Lung microvascular endothelial cell (primary cell): ENCODE measurements at regions not wholly inside any gene's neighbourhood (a gene's known extent, or its start where the extent isn't known, plus 50 kb on each side); places are given as distances from the start of the nearest gene placed in this dataset.
"Not testable (repeated sequence)": the region's sequence is repeated elsewhere in the genome, so short reads cannot be mapped to it uniquely, and the experiment has no call there.

Experiments
- DNase-seq, 2 donors: peaks; one replicate each; pipeline versions ENCODE4 v3.0.0 to v3.0.0-alpha.2; 2010; ENCODE audit warnings: low read depth in 2 of 2

DNA sequence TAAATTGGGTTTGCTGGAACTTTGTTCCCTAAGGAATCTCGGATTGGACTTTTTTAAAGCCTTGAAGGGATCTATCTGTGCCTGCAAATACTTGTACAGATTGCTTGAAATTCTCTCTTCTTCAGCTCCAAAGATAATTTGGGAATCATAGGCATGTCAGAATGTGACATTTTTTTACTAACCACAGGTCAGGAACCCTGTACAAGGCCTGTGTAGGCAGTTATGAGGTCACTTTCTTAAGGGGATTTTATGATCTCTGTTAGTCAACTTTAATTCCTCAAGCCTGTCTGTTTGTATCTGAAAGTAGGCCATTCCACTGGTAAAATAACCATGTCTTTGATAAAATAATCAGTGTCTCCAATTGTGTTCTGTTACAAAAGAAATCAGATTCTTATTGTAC, 369.9 kb upstream of the NPAP1 start:
- DNase-seq: not testable (repeated sequence)

DNA sequence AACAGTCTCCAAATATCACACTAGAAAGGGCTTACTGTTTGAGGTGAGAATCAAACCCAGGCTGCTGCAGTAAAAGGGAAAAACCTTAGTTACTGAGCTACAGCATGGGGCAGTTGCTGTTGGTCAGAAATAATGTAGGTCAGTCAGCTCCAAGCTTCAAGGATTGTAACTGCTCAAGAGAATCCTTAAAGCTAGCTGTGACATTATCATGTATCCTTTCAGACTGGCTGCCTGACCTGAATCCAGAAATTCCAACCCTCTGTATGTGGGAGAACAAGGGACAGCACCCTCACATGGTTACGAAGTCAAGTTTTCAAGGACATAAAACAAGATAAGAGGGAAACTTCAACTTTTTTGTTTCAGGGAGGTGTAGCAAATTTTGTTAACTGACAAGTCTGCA, 365.9 kb upstream of the NPAP1 start:
- not testable (repeated sequence) for DNase-seq

DNA sequence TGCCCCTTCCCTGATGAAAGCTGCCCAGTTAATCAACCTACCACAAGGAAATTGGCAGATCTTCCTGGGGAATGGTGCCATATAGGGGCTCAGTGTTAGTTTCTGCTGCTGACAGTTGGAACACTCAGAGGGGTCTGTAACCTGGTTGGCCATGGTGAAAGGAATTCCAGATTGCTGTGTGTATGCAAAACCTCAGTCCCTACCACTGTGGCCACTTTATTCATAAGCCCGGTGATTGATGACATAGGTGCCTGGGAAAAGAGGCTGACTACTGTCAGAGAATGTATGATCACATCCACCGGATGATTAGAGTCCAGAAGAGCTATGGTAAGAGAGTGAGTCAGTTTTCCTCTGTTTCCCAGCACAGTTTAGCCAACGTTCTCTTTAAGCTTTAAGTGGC, 363.9 kb upstream of the NPAP1 start:
- not testable (repeated sequence) for DNase-seq

DNA sequence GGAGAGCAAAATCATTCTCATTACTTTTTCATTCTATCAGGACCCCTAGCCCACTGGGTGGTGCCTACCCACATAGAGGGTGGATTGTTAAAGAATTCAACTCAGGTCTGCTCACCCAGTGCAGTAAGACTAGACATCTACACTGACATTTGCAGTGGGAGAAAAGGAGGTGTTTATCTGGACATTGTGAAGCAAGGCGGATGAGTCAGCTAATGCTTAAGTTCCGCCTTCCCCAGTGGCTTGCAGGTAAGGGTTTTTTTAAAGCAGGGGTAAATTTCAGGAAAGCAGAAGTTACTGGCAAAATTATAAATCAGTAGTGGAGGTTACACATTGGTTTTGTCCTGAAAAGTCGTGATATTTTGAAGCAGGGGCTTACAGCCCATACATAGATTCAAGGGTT, 359.2 kb upstream of the NPAP1 start:
- DNase-seq: not testable (repeated sequence)

DNA sequence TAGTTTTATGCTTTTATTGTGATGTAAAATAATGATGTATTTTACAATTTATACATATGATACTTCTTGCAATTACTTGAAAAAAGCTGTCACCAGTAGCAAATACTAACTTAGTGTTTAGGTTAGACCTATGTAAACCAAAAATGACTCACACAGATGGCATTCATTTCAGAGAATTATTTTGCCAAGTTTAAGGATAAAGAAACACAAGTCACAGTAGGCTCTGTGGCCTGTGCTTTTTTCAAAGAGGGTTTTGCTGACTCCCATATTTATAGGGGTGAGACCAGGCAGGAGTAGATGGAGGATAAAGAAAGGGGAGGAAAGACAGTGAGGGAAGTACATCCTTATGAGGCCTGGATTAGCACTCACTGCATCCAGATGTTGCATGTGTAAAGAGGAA, 356.6 kb upstream of the NPAP1 start:
- DNase-seq: no peak

DNA sequence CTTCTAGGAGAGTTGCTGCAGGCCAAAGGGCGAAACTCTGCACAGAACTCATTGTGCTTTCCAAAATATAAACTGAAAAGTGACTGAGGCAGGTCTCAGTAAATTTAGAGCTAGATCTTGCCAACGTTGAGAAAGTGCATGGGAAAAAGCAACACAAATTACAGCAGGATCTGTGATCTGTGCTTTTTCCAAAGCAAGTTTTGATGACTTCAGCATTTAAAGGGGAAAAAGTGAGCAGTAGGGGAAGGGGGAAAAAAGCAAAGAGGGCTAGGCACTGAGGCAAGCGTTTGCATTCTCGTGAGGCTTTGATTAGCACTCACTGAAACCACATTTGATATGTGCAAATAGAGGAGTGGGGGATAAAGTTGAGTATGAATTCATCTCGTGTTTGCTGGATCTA, 351.5 kb upstream of the NPAP1 start:
- not testable (repeated sequence) for DNase-seq

DNA sequence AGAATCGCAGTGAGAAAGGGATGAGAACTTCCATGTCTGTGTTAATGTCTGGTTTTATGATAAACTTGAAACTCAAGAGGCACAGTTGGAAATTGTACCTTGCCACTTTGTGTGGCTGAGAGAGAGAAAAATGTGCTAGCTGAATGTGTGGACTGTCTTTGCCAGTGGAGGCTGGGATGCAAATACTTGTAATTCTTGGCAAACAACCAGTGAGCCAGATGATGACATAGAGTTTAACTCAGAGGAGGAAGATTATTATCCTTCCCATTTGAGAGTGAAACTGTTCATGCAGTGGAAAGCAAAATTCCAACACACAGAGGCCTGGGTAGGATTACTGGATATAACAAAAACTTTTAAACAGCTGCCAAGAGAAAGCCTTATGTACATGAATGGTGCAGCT, 349.1 kb upstream of the NPAP1 start:
- not testable (repeated sequence) for DNase-seq

DNA sequence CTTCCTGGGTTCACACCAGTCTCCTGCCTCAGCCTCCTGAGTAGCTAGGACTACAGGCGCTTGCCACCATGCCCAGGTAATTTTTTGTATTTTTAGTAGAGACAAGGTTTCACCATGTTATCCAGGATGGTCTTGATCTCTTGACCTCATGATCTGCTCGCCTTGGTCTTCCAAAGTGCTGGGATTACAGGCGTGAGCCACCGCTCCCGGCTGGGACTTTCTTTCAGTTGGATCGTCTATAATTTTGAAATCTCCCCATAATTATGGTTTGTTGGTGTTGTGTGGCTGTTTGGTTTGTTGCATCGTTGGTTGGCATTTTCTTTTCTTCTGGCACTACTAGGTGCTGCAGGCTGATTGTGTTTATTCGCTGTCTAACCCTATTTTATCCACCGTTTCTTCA, 343.6 kb upstream of the NPAP1 start:
- DNase-seq: not testable (repeated sequence)

DNA sequence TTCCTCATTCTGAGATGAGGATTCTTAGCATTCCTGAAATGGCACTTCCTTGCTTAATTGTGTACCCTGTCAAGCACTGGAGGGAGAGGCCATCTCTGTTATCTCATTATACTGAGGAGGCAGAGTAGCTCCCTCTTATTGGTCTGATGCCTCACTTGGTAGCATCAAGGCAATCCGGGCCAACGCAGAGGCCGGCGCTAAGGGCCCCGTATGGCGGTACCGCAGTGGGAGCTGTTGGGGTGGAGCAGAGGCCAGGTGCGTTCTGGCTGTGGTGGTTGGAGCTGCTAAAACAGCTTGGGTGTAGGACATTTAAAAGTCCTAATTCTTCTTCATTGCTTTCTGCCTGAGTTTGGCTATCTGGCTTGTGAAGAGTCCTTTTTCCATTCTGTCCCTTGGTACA, 333.7 kb upstream of the NPAP1 start:
- DNase-seq: not testable (repeated sequence)

DNA sequence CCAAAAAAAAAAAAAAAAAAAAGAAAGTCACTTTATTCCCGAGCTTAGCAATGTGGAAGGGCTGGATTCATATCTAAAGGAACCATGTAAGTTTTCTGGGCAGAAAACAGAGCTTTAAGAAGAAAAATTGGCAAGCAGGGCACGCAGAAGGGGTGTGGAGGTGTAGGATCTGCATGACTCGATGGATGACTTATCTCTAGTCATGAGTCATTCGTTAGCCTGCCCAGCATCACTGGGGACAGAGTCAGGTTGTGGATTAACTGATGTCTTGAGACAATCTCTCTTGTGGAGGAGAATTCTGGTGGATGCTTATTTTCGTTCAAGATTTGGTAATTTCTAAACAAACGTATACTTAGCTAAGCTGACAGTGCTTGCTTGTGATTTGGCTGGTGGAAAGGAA, 322.8 kb upstream of the NPAP1 start:
- DNase-seq: not testable (repeated sequence)

DNA sequence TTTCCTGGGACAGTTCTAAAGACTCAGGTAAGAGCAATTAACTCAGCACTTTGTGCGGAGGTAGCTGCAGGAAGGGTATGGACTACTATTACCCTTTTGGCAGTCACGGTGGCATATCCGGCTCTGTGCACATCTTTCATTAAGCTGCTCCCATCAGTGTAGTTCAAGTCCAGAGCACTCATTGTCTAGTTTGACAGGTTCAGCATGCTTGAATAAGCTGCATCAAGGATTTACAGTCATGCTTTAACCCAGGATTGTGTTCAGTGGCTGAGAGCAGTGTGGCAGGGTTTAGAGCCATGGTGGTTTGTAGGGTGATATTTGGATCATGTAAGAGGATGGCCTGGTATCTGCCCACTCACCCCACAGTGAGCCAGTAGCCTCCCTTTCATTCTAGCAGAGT, 294.5 kb upstream of the NPAP1 start:
- DNase-seq: not testable (repeated sequence)

DNA sequence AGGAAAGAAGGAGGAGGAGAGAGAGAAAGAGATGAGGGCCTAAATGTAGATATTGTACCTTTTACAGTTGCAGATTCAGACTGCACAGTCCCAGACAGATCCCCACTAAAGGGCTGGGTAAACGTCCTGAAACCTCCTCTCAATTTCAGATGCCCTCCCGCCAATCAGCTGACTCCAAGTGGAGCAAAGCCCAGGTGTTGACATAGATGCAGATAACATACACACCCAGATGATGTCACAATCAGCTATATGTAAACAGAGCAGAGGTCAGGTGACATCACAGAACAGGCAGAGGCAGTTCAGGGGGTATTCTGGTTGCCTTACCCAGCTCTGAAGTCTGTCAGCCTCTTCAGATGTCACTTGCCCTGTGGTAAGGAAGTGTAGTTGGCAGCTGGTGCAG, 290.3 kb upstream of the NPAP1 start:
- DNase-seq: not testable (repeated sequence)

DNA sequence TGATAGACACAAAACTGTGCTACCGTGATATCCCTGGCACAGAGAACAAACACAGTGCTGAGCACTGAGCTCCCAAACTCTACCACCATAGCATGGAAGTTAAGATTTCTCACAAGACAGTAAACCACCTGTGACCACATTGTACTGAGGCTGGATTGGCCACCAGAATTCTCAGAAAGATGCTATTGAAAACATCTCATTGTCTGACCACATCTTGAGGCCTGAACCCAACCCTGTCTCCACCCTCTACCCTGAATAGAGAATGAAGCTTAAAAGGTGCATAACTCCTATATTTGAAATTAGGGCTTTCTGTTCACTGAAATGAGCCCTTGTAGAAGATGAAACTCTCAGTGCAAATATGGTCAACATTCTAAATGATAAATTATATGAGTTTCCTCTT, 281.3 kb upstream of the NPAP1 start:
- no peak for DNase-seq

DNA sequence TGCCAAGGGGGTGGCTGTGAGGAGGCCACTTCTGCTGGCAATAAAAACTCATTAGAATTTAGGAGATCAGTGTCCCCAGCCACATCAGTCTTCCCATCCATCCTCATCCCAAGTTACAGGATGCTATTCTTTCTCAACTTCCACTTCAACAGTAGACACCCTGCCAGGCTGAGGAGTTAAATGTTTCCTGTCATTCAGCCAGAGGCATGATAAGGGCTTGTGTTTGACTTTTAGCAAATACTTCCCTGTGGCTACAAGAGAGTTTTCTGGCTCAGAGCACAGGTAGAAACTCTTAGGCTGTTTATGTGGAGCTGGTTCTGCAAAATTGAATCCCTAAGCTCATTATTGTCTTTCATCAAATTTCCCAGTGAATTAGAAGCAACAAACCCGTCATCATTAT, 262.9 kb upstream of the NPAP1 start:
- DNase-seq: not testable (repeated sequence)

DNA sequence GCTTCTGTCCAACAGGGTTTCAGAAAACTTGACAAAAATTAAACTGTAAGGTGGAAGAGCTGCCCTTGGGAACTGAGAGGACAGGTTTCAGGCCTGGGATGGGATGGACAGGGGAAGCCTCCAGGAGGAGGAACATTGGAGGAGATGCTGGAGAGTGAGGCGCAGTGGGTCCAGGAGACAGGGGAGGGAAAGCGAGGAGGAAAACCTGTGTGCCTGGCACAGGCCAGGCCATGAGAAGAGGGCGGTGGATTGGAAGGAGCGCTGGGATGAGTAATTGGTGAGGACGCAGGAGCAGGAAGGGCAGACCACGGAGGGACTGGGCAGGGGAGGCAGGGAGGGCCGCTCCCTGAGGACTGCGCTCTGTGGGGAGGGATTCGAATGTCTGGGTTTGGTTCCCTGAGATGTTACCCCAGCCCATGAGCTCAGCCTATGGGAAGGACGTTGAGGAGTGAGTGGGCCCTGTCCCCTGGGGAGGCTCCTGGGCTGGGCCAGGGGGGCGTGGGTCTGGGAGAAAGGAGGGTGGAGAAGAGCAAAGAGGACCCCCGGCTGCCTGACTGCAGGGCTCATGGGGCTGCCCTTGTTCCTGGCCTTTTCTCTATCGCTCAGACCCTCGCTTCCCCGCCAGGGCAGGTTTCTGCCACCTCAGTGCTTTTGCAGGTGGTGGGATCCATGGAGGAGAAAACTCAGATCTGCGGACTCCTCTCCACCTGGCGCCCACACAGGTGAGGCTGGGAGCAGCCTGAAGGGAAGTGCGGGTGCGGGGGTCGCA, 249.1 kb upstream of the NPAP1 start:
- not testable (repeated sequence) for DNase-seq

DNA sequence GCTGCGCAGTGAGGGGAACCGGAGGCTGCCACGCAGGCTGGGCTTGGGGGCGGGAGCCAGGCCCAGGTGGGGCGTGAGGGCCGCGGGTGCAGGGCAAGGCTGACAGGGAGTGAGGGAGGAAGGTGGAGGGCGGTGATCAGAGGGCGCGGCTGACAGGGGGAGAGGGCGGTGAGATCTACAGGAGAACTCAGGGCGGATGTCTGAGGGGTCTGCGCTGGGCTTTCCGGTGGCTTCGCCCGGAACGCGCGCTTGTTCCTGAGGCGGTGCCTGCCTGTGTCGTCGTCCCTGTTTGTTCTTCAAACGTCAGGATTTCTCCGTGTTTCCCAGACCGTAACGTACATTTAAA, 248.5 kb upstream of the NPAP1 start:
- not testable (repeated sequence) for DNase-seq

DNA sequence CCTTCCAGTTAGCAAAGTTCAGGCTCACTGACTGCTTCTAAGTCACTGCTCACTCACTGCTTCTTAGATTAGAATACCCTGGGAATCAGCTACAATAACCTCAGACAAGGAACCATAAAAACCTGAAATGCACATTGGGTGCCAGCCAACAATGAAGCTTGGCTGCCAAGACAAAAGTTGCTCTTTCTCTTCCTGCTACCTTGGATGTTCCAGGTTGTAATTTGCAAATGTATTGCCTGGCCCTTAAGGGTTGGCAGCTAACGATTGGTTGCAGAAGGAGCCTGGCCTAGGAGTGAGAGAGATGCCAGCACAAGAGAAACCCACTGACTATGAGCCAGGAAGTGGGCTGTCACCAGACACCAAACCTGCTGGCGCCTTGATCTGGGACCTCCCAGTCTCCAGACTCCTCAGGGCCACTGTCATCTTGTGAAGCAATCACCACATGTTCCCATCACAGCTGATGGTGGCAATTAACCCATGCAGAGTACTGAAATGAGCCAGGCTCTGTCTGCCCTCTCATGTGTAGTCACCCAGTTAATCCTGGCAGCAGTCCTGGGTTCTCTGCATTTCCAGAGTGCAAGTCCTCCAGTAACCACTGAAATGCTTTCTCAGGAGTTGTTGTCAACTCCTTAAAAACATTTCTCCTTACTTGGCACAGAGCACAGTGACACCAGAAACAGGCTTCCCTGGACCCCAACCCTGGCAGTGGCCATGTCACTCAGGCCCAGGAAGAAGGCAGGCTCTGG, 240.3 kb upstream of the NPAP1 start:
- DNase-seq: not testable (repeated sequence)

DNA sequence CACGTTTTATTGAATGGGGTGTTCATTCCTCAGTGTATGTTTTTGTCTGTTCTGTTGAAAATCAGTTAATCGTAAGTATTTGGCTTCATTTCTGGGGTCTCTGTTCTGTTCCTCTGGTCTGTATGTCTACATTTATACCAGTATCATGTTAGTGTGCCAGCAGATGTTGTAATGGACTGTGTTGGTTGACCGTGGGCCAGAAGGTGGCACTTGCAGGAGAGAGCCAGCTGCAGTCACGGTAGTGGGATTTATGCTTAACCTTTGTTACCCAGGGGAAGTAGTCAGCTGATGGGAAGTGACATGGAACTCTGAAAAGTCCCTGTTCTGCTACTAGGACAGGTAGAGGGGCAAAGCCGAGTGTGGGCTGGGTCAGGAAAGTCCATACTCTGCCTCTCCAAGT, 238.3 kb upstream of the NPAP1 start:
- DNase-seq: not testable (repeated sequence)

DNA sequence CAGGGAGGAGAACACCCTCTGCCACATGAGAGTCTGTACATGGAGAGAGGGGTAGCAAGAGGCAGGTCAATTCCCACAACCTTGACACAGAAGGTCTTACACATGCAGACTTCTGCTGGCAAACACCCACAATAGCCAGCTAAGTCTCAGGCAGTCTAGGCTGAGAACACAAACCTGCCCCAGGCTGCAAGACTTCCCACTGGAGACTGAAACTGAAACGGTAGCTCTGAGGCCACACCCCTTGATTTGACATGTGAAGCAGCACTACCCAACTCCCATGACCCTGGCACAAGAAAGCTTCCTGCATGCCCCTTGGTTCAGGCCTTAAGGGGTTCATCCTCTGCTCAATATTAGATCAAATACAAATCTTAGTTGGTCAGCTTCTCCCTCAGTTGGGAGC, 237.8 kb upstream of the NPAP1 start:
- DNase-seq: not testable (repeated sequence)

DNA sequence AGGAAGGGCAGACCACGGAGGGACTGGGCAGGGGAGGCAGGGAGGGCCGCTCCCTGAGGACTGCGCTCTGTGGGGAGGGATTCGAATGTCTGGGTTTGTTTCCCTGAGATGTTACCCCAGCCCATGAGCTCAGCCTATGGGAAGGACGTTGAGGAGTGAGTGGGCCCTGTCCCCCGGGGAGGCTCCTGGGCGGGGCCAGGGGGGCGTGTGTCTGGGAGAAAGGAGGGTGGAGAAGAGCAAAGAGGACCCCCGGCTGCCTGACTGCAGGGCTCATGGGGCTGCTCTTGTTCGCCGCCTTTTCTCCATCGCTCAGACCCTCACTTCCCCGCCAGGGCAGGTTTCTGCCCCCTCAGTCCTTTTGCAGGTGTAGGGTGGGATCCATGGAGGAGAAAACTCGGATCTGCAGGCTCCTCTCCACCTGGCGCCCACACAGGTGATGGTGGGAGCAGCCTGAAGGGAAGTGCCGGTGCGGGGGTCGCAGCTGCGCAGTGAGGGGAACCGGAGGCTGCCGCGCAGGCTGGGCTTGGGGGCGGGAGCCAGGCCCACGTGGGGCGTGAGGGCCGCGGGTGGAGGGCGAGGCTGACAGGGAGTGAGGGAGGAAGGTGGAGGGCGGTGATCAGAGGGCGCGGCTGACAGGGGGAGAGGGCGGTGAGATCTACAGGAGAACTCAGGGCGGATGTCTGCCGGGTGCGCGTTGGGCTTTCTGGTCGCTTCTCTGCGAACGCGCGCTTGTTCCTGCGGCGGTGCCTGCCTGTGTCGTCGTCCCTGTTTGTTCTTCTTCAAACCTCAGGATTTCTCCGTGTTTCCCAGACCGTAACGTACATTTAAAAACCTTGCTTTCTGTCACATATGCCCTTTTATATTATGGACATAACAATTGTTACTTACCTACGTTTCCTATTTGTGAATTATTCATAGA, 198.2 kb upstream of the NPAP1 start:
- DNase-seq: not testable (repeated sequence)

DNA sequence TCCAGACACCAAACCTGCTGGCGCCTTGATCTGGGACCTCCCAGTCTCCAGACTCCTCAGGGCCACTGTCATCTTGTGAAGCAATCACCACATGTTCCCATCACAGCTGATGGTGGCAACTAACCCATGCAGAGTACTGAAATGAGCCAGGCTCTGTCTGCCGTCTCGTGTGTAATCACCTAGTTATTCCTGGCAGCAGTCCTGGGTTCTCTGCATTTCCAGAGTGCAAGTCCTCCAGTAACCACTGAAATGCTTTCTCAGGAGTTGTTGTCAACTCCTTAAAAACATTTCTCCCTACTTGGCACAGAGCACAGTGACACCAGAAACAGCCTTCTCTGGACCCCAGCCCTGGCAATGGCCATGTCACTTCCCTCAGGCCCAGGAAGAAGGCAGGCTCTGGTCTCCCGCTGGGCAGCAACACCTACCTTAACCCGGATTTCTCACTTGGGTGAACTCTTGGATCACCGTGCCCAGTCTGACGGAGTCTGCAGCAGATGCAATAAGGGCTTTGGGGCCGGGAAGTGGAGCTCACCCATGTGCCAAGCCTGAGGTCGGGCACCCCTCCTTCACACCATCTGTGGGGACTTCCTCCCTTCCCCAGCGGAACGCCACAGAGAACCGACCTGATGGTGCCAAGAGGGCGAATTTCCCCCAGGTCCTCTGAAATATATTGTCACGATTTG, 189.5 kb upstream of the NPAP1 start:
- not testable (repeated sequence) for DNase-seq
